22Rv1 (cell line): ENCODE measurements at regions not wholly inside any gene's neighbourhood (a gene's known extent, or its start where the extent isn't known, plus 50 kb on each side); places are given as distances from the start of the nearest gene placed in this dataset.

ENCODE experiments used
- H3K27ac ChIP-seq: fragments of 450-650 bp; 2 replicates; pipeline ENCODE4 v1.5.1; 2017
- ZFX ChIP-seq: fragments of 450-650 bp; IDR thresholded peaks from 2 replicates; pipeline ENCODE4 v1.6.1; 2017; ENCODE audit warnings: antibody characterized with exemption, borderline replicate concordance
- TF ChIP-seq, protein P1 (sequence below): fragments of 450-650 bp; IDR thresholded peaks from 2 replicates; pipeline ENCODE4 v1.5.1; 2017; ENCODE audit warnings: mild to moderate bottlenecking

DNA sequence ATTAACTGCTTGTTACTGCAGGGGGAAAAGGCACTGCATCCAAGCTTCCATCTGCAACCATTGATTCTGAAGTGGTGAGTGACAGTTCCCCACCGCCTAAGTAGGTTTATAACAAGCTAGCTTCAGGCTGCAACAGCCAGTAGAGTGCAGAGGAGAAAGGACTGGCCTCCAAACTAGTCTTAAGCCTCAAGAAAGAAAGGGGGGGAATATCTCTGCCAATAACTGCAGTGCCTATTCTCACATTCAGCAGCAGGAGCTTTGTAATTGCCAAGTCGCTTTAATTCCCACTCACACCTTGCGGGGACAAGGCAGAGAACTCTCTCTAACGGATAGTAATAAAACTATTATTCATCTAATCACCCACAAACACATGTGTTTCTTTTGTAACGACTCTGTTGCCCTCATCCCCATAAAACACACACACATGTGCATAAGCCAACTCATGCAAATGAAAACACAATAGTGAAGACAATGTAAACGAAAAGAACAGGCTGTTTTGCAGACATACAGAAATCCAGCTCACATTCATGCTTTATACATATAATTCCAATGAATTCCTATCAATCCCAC, 1963.3 kb upstream of the PIK3C3 start:
- TF ChIP-seq, protein P1, sequence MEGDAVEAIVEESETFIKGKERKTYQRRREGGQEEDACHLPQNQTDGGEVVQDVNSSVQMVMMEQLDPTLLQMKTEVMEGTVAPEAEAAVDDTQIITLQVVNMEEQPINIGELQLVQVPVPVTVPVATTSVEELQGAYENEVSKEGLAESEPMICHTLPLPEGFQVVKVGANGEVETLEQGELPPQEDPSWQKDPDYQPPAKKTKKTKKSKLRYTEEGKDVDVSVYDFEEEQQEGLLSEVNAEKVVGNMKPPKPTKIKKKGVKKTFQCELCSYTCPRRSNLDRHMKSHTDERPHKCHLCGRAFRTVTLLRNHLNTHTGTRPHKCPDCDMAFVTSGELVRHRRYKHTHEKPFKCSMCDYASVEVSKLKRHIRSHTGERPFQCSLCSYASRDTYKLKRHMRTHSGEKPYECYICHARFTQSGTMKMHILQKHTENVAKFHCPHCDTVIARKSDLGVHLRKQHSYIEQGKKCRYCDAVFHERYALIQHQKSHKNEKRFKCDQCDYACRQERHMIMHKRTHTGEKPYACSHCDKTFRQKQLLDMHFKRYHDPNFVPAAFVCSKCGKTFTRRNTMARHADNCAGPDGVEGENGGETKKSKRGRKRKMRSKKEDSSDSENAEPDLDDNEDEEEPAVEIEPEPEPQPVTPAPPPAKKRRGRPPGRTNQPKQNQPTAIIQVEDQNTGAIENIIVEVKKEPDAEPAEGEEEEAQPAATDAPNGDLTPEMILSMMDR: no peak
- TF ChIP-seq ZFX: no peak
- no peak overlapping the region for H3K27ac ChIP-seq

DNA sequence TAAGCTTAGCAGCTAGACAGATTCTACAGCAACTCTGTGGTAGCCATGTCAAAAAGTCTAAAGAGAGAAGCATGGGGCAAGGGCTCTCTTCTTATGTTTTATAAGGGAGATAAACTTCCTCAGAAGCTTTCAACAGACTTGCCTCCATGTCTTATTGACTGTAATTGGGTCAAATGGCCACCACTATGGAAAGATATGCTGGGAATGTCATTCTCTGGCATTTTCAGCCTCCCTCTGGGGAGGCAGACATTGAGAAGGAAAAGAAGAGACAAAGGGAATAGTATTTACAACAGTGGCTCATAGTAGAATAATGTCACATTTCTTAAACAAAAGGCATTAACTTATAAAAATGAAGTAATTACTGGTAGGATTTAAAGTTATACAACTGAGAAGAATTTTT, 1964.5 kb upstream of the PIK3C3 start:
- H3K27ac ChIP-seq: no peak overlapping the region
- TF ChIP-seq, protein P1: no peak
- no peak for TF ChIP-seq ZFX

DNA sequence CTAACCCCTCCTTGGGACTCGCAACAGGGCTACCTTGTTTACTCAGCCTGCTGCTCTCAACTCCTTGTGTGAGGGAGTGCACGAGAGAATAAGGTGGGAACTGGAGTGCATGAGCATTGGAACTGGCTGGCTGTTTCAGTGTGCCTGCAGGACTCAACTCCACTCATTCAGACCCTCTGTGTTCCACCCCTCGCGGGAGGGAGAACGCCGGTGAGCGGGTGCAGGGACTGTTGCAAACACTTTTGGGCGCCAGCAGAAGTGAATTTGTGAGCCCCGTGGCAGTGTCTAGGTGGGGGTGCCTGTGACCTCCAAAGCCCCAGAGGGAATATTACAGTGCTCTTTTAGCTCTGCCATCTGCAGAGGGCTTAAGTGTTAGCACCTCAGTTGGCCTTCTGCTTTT, 1978.3 kb upstream of the PIK3C3 start:
- H3K27ac ChIP-seq: no peak overlapping the region
- TF ChIP-seq ZFX: no peak
- TF ChIP-seq, protein P1: no peak

DNA sequence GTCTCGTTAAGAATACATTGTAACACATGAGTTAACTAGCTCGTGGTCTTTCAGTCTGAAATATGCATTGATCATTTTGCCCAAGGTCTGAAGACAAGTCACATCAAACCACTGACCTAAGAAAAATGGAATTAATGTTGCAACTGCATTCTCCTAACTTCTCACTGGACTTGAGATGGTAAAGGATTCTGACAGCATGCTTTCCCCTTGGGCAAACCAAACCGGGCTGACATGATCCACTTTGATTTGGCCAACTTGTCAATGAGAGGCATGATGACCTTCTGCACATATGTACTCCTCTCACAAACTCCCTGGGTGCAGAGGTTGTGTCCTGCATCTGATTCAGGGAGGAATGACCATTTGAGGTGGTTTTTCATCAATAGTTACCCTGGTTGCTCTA, 1982.5 kb upstream of the PIK3C3 start:
- no peak for TF ChIP-seq ZFX
- TF ChIP-seq, protein P1: no peak

DNA sequence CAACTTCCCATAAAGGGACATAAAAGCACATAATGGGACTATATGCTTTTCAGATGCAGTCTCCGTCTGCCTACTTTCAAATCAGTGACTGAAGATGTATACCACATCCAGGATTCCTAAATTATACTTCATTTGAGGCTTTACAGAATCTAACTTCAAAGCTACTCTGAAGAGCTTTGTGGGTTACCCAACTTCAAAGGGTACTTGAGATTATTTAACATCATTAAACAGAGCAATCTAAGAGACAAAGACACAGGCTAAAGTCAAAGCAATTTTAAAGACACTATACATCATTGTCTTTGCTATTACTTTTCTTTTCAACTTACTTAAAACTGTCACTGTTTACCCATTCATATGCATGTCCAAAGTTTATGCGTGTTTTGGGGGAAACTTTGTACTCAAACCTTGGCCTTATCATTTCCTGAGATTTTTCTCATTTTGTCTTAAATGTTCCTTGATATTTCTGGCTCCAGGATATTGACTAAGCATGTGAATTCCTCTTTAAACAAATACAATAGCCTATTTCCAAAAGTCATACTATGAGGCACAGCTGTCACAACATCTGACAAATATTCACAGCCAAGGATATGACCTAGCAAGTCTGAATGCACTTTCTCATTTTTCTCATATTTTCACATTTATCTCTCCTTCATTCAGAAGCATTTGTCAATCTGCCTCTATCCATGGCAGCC, 1985.1 kb upstream of the PIK3C3 start:
- H3K27ac ChIP-seq: no peak overlapping the region
- TF ChIP-seq, protein P1: no peak
- TF ChIP-seq ZFX: no peak

More for the DNA sequence above, 1982.5 kb upstream of the PIK3C3 start:
- no peak overlapping the region for H3K27ac ChIP-seq

DNA sequence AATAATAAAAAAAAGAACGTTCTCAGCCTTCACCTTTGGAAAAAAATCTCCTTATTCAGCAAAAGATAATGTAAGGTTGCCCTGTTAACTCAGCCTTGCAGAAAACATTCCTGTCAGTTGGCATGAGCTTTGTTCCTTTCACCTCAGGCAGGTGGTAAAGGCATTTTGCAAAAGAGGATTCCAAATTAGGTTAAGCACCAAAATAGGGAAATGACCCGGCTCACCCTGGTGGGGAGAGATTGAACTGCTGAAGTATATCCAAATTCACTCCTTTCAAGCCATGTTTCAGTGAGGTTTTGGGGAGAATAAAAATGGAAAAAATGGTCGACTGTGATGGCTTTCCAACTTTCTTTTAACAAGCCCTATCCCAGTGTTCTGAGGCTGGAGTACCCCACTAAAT, 1988.8 kb upstream of the PIK3C3 start:
- no peak overlapping the region for H3K27ac ChIP-seq
- TF ChIP-seq, protein P1: peak; percentile 18; the same call in 1 of the 2 replicates
- no peak for TF ChIP-seq ZFX

DNA sequence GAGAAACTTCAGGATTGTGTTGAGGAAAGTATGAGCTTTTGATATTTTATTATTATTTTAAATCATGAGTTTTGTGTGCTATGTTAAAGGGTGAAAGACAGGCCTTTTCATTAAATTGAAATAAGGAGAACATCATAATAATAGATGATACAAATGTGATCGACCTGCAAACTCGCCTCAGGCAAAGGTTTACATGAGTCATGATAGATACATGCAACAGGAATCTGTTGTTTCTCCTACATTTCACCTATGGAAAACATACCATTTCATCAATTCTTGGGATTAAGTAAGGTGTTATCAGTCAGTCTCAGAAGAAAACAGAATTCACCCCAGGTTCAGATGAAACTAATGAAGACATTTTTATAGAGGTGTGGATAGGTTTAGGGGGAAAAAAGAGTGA, 1992.5 kb upstream of the PIK3C3 start:
- no peak overlapping the region for H3K27ac ChIP-seq
- TF ChIP-seq ZFX: no peak
- TF ChIP-seq, protein P1: no peak
